ENCODE measurements at regions not wholly inside any gene's neighbourhood (a gene's known extent, or its start where the extent isn't known, plus 50 kb on each side); places are given as distances from the start of the nearest gene placed in this dataset.

GRCh38 chr4:29199485-29199884 is 1520.7 kb upstream of the PCDH7 start:
- FAIRE-seq (no peak), DNase-seq (ENCODE audit: low spot score) (no peak)

GRCh38 chr4:29213020-29213419 is 1507.1 kb upstream of the PCDH7 start:
- DNase-seq (ENCODE audit: low spot score), result no peak
- FAIRE-seq, result no peak

- DNase-seq (ENCODE audit: low spot score) (no peak), FAIRE-seq (no peak)
Observed at GRCh38 chr4:29220761-29221160, 1499.4 kb upstream of the PCDH7 start.

GRCh38 chr4:29224911-29225310 is 1495.3 kb upstream of the PCDH7 start:
- DNase-seq (ENCODE audit: low spot score) (no peak), FAIRE-seq (no peak)

- FAIRE-seq (peak; percentile 71), DNase-seq (ENCODE audit: low spot score) (no peak)
Observed at GRCh38 chr4:29240641-29241040, 1479.5 kb upstream of the PCDH7 start.

GRCh38 chr4:29243054-29243453 is 1477.1 kb upstream of the PCDH7 start:
- no peak for FAIRE-seq
- DNase-seq (ENCODE audit: low spot score), result no peak

- FAIRE-seq, result no peak
- DNase-seq (ENCODE audit: low spot score), result no peak
Observed at GRCh38 chr4:29243851-29244250, 1476.3 kb upstream of the PCDH7 start.

GRCh38 chr4:29259556-29259955 is 1460.6 kb upstream of the PCDH7 start:
- FAIRE-seq (no peak), DNase-seq (ENCODE audit: low spot score) (no peak)

- no peak for DNase-seq (ENCODE audit: low spot score)
- no peak for FAIRE-seq
Observed at GRCh38 chr4:29262986-29263385, 1457.2 kb upstream of the PCDH7 start.

GRCh38 chr4:29276150-29276549 is 1444.0 kb upstream of the PCDH7 start:
- no peak for DNase-seq (ENCODE audit: low spot score)
- no peak for FAIRE-seq

GRCh38 chr4:29277381-29277780 is 1442.8 kb upstream of the PCDH7 start:
- FAIRE-seq (no peak), DNase-seq (ENCODE audit: low spot score) (no peak)

GRCh38 chr4:29278585-29278984 is 1441.6 kb upstream of the PCDH7 start:
- DNase-seq (ENCODE audit: low spot score), result no peak
- FAIRE-seq, result no peak

- FAIRE-seq (no peak), DNase-seq (ENCODE audit: low spot score) (no peak)
Observed at GRCh38 chr4:29289118-29289517, 1431.1 kb upstream of the PCDH7 start.

- no peak for DNase-seq (ENCODE audit: low spot score)
- FAIRE-seq, result no peak
Observed at GRCh38 chr4:29295280-29295679, 1424.9 kb upstream of the PCDH7 start.

- FAIRE-seq (no peak), DNase-seq (ENCODE audit: low spot score) (no peak)
Observed at GRCh38 chr4:29304595-29304994, 1415.6 kb upstream of the PCDH7 start.

GRCh38 chr4:29307256-29307655 is 1412.9 kb upstream of the PCDH7 start:
- no peak for FAIRE-seq
- DNase-seq (ENCODE audit: low spot score), result no peak

- FAIRE-seq (no peak), DNase-seq (ENCODE audit: low spot score) (no peak)
Observed at GRCh38 chr4:29307755-29308154, 1412.4 kb upstream of the PCDH7 start.

- DNase-seq (ENCODE audit: low spot score) (no peak), FAIRE-seq (no peak)
Observed at GRCh38 chr4:29309050-29309449, 1411.1 kb upstream of the PCDH7 start.

- DNase-seq (ENCODE audit: low spot score) (no peak), FAIRE-seq (no peak)
Observed at GRCh38 chr4:29310252-29310651, 1409.9 kb upstream of the PCDH7 start.

- DNase-seq (ENCODE audit: low spot score) (no peak), FAIRE-seq (no peak)
Observed at GRCh38 chr4:29311247-29311646, 1408.9 kb upstream of the PCDH7 start.

GRCh38 chr4:29319663-29320340 is 1400.4 kb upstream of the PCDH7 start:
- FAIRE-seq (no peak), DNase-seq (ENCODE audit: low spot score) (no peak)

GRCh38 chr4:29320947-29321620 is 1399.1 kb upstream of the PCDH7 start:
- DNase-seq (ENCODE audit: low spot score) (no peak), FAIRE-seq (no peak)

GRCh38 chr4:29326004-29326403 is 1394.2 kb upstream of the PCDH7 start:
- no peak for FAIRE-seq

More at GRCh38 chr4:29326004-29326403, 1394.2 kb upstream of the PCDH7 start:
- DNase-seq (ENCODE audit: low spot score), result no peak

Data from RCC 7860 (cell line).